SK-N-SH treated with all-trans-retinoic acid at 6 μM for 48 hours (cell line): ENCODE measurements at regions not wholly inside any gene's neighbourhood (a gene's known extent, or its start where the extent isn't known, plus 50 kb on each side); places are given as distances from the start of the nearest gene placed in this dataset.

Source experiments
- ARNTL ChIP-seq: fragments of 450-650 bp; formaldehyde crosslinking; IDR thresholded peaks from 2 replicates; pipeline ENCODE4 v1.5.0; 2020; ENCODE audit warnings: low read depth, mild to moderate bottlenecking, moderate library complexity, borderline replicate concordance
- GLIS3 ChIP-seq: fragments of 250-450 bp; sonication (Bioruptor Pico); IDR thresholded peaks from 2 replicates; pipeline ENCODE4 v1.5.0; 2020; ENCODE audit warnings: mild to moderate bottlenecking, moderate library complexity
- OSR1 ChIP-seq: fragments of 250-450 bp; sonication (Bioruptor Pico); IDR thresholded peaks from 2 replicates; pipeline ENCODE4 v1.8.0; 2022; ENCODE audit warnings: moderate library complexity, mild to moderate bottlenecking, inconsistent platforms
- PPARA ChIP-seq: fragments of 250-450 bp; sonication (Bioruptor Pico); IDR thresholded peaks from 2 replicates; pipeline ENCODE4 v1.5.0; 2020; ENCODE audit warnings: mild to moderate bottlenecking, borderline replicate concordance
- RARB ChIP-seq: fragments of 250-450 bp; sonication (Bioruptor Pico); IDR thresholded peaks from 2 replicates; pipeline ENCODE4 v1.8.0; 2021; ENCODE audit warnings: mild to moderate bottlenecking, moderate library complexity
- ZC3H10 ChIP-seq: fragments of 250-450 bp; sonication (Bioruptor Pico); IDR thresholded peaks from 2 replicates; pipeline ENCODE4 v1.5.1; 2021; ENCODE audit warnings: mild to moderate bottlenecking, moderate library complexity
- ZFP3 ChIP-seq: fragments of 250-450 bp; sonication (Bioruptor Pico); IDR thresholded peaks from 2 replicates; pipeline ENCODE4 v1.5.0; 2020; ENCODE audit warnings: mild to moderate bottlenecking, moderate library complexity
- TF ChIP-seq, protein P1 (sequence below): fragments of 250-450 bp; sonication (Bioruptor Pico); IDR thresholded peaks from 2 replicates; pipeline ENCODE4 v1.5.1; 2020; ENCODE audit warnings: low read depth, mild to moderate bottlenecking, moderate library complexity
- TF ChIP-seq, protein P2 (sequence below): fragments of 250-450 bp; sonication (Bioruptor Pico); IDR thresholded peaks from 2 replicates; pipeline ENCODE4 v1.8.0; 2020; ENCODE audit warnings: mild to moderate bottlenecking, moderate library complexity, borderline replicate concordance
- TF ChIP-seq, protein P3 (sequence below): fragments of 250-450 bp; sonication (Bioruptor Pico); IDR thresholded peaks from 2 replicates; pipeline ENCODE4 v1.5.0; 2020; ENCODE audit warnings: mild to moderate bottlenecking, moderate library complexity

DNA sequence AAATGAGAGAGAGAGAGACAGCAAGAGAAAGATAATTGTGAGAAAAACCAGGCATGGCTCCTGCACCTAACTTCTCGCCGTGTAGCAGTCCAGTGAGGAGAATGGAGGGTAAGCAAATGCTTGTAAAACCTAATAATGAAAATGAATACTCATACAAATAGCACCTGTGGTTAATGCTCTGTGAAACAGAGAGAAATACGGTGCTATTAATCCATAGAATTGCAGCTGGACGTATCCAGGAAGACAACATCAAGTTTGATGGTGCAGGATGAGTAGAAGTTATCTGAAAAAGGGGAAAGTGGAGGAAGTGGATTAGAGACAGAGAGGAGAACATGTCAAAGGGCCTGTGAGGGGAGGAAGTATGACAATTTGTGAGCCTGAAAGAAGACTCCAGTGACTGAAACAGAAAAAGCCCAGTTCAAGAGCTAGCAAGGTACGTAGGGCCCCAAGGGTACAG lies 89.4 kb upstream of the PAK5 start:
- TF ChIP-seq, protein P1, sequence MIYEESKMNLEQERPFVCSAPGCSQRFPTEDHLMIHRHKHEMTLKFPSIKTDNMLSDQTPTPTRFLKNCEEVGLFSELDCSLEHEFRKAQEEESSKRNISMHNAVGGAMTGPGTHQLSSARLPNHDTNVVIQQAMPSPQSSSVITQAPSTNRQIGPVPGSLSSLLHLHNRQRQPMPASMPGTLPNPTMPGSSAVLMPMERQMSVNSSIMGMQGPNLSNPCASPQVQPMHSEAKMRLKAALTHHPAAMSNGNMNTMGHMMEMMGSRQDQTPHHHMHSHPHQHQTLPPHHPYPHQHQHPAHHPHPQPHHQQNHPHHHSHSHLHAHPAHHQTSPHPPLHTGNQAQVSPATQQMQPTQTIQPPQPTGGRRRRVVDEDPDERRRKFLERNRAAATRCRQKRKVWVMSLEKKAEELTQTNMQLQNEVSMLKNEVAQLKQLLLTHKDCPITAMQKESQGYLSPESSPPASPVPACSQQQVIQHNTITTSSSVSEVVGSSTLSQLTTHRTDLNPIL (CRISPR knock-in tag) = no peak
- no peak for TF ChIP-seq RARB (CRISPR knock-in tag)
- no peak for TF ChIP-seq OSR1
- no peak for TF ChIP-seq PPARA
- TF ChIP-seq GLIS3 (CRISPR knock-in tag) = no peak
- TF ChIP-seq, protein P2, sequence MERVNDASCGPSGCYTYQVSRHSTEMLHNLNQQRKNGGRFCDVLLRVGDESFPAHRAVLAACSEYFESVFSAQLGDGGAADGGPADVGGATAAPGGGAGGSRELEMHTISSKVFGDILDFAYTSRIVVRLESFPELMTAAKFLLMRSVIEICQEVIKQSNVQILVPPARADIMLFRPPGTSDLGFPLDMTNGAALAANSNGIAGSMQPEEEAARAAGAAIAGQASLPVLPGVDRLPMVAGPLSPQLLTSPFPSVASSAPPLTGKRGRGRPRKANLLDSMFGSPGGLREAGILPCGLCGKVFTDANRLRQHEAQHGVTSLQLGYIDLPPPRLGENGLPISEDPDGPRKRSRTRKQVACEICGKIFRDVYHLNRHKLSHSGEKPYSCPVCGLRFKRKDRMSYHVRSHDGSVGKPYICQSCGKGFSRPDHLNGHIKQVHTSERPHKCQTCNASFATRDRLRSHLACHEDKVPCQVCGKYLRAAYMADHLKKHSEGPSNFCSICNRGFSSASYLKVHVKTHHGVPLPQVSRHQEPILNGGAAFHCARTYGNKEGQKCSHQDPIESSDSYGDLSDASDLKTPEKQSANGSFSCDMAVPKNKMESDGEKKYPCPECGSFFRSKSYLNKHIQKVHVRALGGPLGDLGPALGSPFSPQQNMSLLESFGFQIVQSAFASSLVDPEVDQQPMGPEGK (CRISPR knock-in tag) = no peak
- no peak for TF ChIP-seq ZC3H10
- no peak for TF ChIP-seq ZFP3 (CRISPR knock-in tag)
- no peak for TF ChIP-seq ARNTL (CRISPR knock-in tag)
- TF ChIP-seq, protein P3, sequence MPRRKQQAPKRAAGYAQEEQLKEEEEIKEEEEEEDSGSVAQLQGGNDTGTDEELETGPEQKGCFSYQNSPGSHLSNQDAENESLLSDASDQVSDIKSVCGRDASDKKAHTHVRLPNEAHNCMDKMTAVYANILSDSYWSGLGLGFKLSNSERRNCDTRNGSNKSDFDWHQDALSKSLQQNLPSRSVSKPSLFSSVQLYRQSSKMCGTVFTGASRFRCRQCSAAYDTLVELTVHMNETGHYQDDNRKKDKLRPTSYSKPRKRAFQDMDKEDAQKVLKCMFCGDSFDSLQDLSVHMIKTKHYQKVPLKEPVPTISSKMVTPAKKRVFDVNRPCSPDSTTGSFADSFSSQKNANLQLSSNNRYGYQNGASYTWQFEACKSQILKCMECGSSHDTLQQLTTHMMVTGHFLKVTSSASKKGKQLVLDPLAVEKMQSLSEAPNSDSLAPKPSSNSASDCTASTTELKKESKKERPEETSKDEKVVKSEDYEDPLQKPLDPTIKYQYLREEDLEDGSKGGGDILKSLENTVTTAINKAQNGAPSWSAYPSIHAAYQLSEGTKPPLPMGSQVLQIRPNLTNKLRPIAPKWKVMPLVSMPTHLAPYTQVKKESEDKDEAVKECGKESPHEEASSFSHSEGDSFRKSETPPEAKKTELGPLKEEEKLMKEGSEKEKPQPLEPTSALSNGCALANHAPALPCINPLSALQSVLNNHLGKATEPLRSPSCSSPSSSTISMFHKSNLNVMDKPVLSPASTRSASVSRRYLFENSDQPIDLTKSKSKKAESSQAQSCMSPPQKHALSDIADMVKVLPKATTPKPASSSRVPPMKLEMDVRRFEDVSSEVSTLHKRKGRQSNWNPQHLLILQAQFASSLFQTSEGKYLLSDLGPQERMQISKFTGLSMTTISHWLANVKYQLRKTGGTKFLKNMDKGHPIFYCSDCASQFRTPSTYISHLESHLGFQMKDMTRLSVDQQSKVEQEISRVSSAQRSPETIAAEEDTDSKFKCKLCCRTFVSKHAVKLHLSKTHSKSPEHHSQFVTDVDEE = no peak
